HG03064 (cell line): ENCODE measurements at regions not wholly inside any gene's neighbourhood (a gene's known extent, or its start where the extent isn't known, plus 50 kb on each side); places are given as distances from the start of the nearest gene placed in this dataset.

Experiments
- ATAC-seq: cut with Tn5 transposase; IDR thresholded peaks from one replicate; pipeline ENCODE4 v1.9.1; 2021; ENCODE audit warnings: low read depth; ENCODE audit not compliant: unreplicated experiment

- ATAC-seq: peak; percentile 24
These were observed 240.3 kb downstream of the TLE4 start for GRCh38 chr9:79812099-79812498.

- no peak for ATAC-seq
These were observed 238.2 kb downstream of the TLE4 start for GRCh38 chr9:79809931-79810330.

GRCh38 chr9:79809316-79809876, 237.6 kb downstream of the TLE4 start:
- no peak for ATAC-seq

- no peak for ATAC-seq
These were observed 236.2 kb downstream of the TLE4 start for GRCh38 chr9:79807971-79808370.

GRCh38 chr9:79806086-79806485, 234.3 kb downstream of the TLE4 start:
- ATAC-seq: no peak

GRCh38 chr9:79801459-79801858, 229.7 kb downstream of the TLE4 start:
- no peak for ATAC-seq

- no peak for ATAC-seq
These were observed 228.8 kb downstream of the TLE4 start for GRCh38 chr9:79800578-79800977.

GRCh38 chr9:79799691-79800335, 228.0 kb downstream of the TLE4 start:
- no peak for ATAC-seq

GRCh38 chr9:79798450-79798849, 226.7 kb downstream of the TLE4 start:
- no peak for ATAC-seq

- no peak for ATAC-seq
These were observed 224.6 kb downstream of the TLE4 start for GRCh38 chr9:79796411-79796810.

GRCh38 chr9:79788662-79789061, 216.9 kb downstream of the TLE4 start:
- ATAC-seq: no peak

GRCh38 chr9:79781263-79781662, 209.5 kb downstream of the TLE4 start:
- ATAC-seq: no peak

GRCh38 chr9:79780559-79780958, 208.8 kb downstream of the TLE4 start:
- no peak for ATAC-seq

- ATAC-seq: no peak
These were observed 208.1 kb downstream of the TLE4 start for GRCh38 chr9:79779901-79780300.

GRCh38 chr9:79778581-79778980, 206.8 kb downstream of the TLE4 start:
- no peak for ATAC-seq

- ATAC-seq: no peak
These were observed 204.8 kb downstream of the TLE4 start for GRCh38 chr9:79776581-79776980.
